ENCODE measurements at regions not wholly inside any gene's neighbourhood (a gene's known extent, or its start where the extent isn't known, plus 50 kb on each side); places are given as distances from the start of the nearest gene placed in this dataset.

GRCh38 chr15:68512052-68512451, 66.7 kb upstream of the CORO2B start:
- H3K4me1 ChIP-seq (ENCODE audit: control insufficient read depth in 1 of 2, insufficient read depth in 1 of 2, low read depth in 1 of 2, low read length in 1 of 2): no peaks in the 10 kb centered on the region
- H3K4me3 ChIP-seq (ENCODE audit: low read depth in 1 of 2, low read length in 1 of 2): no peak overlapping the region
- H3K27me3 ChIP-seq: no peaks in the 10 kb centered on the region
- H3K36me3 ChIP-seq: no peaks in the 10 kb centered on the region
- no peak for TF ChIP-seq CTCF (IDR thresholded peaks at IDR 0.05)
- no peak overlapping the region for H3K27ac ChIP-seq
- no peaks in the 10 kb centered on the region for H3K9me3 ChIP-seq

GRCh38 chr15:68512598-68512997, 66.2 kb upstream of the CORO2B start:
- no peaks in the 10 kb centered on the region for H3K27me3 ChIP-seq

GRCh38 chr15:68515371-68516095, 63.3 kb upstream of the CORO2B start:
- H3K36me3 ChIP-seq: no peaks in the 10 kb centered on the region
- peaks cover 7% of the 10 kb centered on the region for H3K27me3 ChIP-seq
- no peaks in the 10 kb centered on the region for H3K9me3 ChIP-seq
- no peaks in the 10 kb centered on the region for H3K4me1 ChIP-seq (ENCODE audit: control insufficient read depth in 1 of 2, insufficient read depth in 1 of 2, low read depth in 1 of 2, low read length in 1 of 2)
- no peak overlapping the region for H3K4me3 ChIP-seq (ENCODE audit: low read depth in 1 of 2, low read length in 1 of 2)
- no peak overlapping the region for H3K27ac ChIP-seq
- TF ChIP-seq CTCF (IDR thresholded peaks at IDR 0.05): no peak

More at GRCh38 chr15:68512598-68512997, 66.2 kb upstream of the CORO2B start:
- no peaks in the 10 kb centered on the region for H3K9me3 ChIP-seq
- no peak overlapping the region for H3K4me3 ChIP-seq (ENCODE audit: low read depth in 1 of 2, low read length in 1 of 2)
- H3K36me3 ChIP-seq: no peaks in the 10 kb centered on the region
- no peak for TF ChIP-seq CTCF (IDR thresholded peaks at IDR 0.05)
- no peak overlapping the region for H3K27ac ChIP-seq
- H3K4me1 ChIP-seq (ENCODE audit: control insufficient read depth in 1 of 2, insufficient read depth in 1 of 2, low read depth in 1 of 2, low read length in 1 of 2): no peaks in the 10 kb centered on the region

- peaks cover 7% of the 10 kb centered on the region for H3K27me3 ChIP-seq
- H3K4me1 ChIP-seq (ENCODE audit: control insufficient read depth in 1 of 2, insufficient read depth in 1 of 2, low read depth in 1 of 2, low read length in 1 of 2): no peaks in the 10 kb centered on the region
- H3K4me3 ChIP-seq (ENCODE audit: low read depth in 1 of 2, low read length in 1 of 2): no peak overlapping the region
- H3K9me3 ChIP-seq: no peaks in the 10 kb centered on the region
- H3K36me3 ChIP-seq: no peaks in the 10 kb centered on the region
- TF ChIP-seq CTCF (IDR thresholded peaks at IDR 0.05): no peak
- no peak overlapping the region for H3K27ac ChIP-seq
These were observed 61.5 kb upstream of the CORO2B start for GRCh38 chr15:68517285-68517761.

GRCh38 chr15:68518046-68518445, 60.7 kb upstream of the CORO2B start:
- Histone ChIP-seq H3K4me1 (ENCODE audit: control insufficient read depth in 1 of 2, insufficient read depth in 1 of 2, low read depth in 1 of 2, low read length in 1 of 2) (no peaks in the 10 kb centered on the region), H3K27me3 (peaks cover 7% of the 10 kb centered on the region), H3K27ac (no peak overlapping the region), H3K36me3 (no peaks in the 10 kb centered on the region), H3K9me3 (no peaks in the 10 kb centered on the region), H3K4me3 (ENCODE audit: low read depth in 1 of 2, low read length in 1 of 2) (no peak overlapping the region)
- no peak for TF ChIP-seq CTCF (IDR thresholded peaks at IDR 0.05)

Data from neutrophil (primary cell).